Inferior parietal cortex (tissue), 1 donor: ENCODE measurements at regions not wholly inside any gene's neighbourhood (a gene's known extent, or its start where the extent isn't known, plus 50 kb on each side); places are given as distances from the start of the nearest gene placed in this dataset.
"Not testable (repeated sequence)": the region's sequence is repeated elsewhere in the genome, so short reads cannot be mapped to it uniquely, and the experiment has no call there.

ENCODE experiments used
- DNase-seq: peaks from one replicate; pipeline ENCODE4 v3.0.0-alpha.2; 2016; ENCODE audit errors: extremely low spot score

GRCh38 chr5:66234241-66234640, 90.1 kb downstream of the SREK1 start:
- no peak for DNase-seq

GRCh38 chr5:66238435-66238834, 94.3 kb downstream of the SREK1 start:
- no peak for DNase-seq

- DNase-seq: no peak
These were observed 94.9 kb downstream of the SREK1 start for GRCh38 chr5:66239034-66239433.

- DNase-seq: no peak
These were observed 97.2 kb downstream of the SREK1 start for GRCh38 chr5:66241136-66241825.

GRCh38 chr5:66242050-66242715, 98.1 kb downstream of the SREK1 start:
- DNase-seq: no peak

- DNase-seq: no peak
These were observed 102.5 kb downstream of the SREK1 start for GRCh38 chr5:66246608-66247007.

GRCh38 chr5:66247176-66247960, 103.3 kb downstream of the SREK1 start:
- no peak for DNase-seq

- no peak for DNase-seq
These were observed 104.8 kb downstream of the SREK1 start for GRCh38 chr5:66248874-66249273.

- DNase-seq: no peak
These were observed 105.8 kb downstream of the SREK1 start for GRCh38 chr5:66249920-66250319.

- DNase-seq: no peak
These were observed 108.7 kb downstream of the SREK1 start for GRCh38 chr5:66252849-66253248.

GRCh38 chr5:66255714-66256113, 111.6 kb downstream of the SREK1 start:
- no peak for DNase-seq

GRCh38 chr5:66273121-66273520, 129.0 kb downstream of the SREK1 start:
- no peak for DNase-seq

GRCh38 chr5:66276986-66277385, 132.9 kb downstream of the SREK1 start:
- no peak for DNase-seq

- DNase-seq: no peak
These were observed 133.9 kb downstream of the SREK1 start for GRCh38 chr5:66277981-66278380.

- DNase-seq: no peak
These were observed 137.2 kb downstream of the SREK1 start for GRCh38 chr5:66281294-66281693.

GRCh38 chr5:66284588-66285342, 140.7 kb downstream of the SREK1 start:
- DNase-seq: no peak

GRCh38 chr5:66285343-66285922, 141.3 kb downstream of the SREK1 start:
- DNase-seq: no peak

- no peak for DNase-seq
These were observed 147.7 kb downstream of the SREK1 start for GRCh38 chr5:66291771-66292170.

GRCh38 chr5:66293851-66294250, 149.8 kb downstream of the SREK1 start:
- DNase-seq: not testable (repeated sequence)

GRCh38 chr5:66299463-66299862, 155.4 kb downstream of the SREK1 start:
- no peak for DNase-seq

- DNase-seq: no peak
These were observed 158.2 kb downstream of the SREK1 start for GRCh38 chr5:66302344-66302743.
